ENCODE measurements at regions not wholly inside any gene's neighbourhood (a gene's known extent, or its start where the extent isn't known, plus 50 kb on each side); places are given as distances from the start of the nearest gene placed in this dataset.

GRCh38 chr9:16257604-16258003 lies 612.9 kb downstream of the BNC2 start:
- TF ChIP-seq POLR2A (IDR thresholded peaks at IDR 0.05; ENCODE audit: low read length) (no peak), GATA1 (IDR thresholded peaks at IDR 0.05; ENCODE audit: low read depth, low read length) (no peak)
